RKO (cell line): ENCODE measurements at regions not wholly inside any gene's neighbourhood (a gene's known extent, or its start where the extent isn't known, plus 50 kb on each side); places are given as distances from the start of the nearest gene placed in this dataset.
A peak's percentile ranks its signal among the peaks of the same experiment; 100 is the strongest.

Experiments
- DNase-seq: peaks from one replicate; pipeline ENCODE4 v3.0.0-alpha.2; 2016; ENCODE audit warnings: low spot score

- no peak for DNase-seq
Observed at GRCh38 chr22:48941033-48941902, 886.4 kb downstream of the BRD1 start.

DNA sequence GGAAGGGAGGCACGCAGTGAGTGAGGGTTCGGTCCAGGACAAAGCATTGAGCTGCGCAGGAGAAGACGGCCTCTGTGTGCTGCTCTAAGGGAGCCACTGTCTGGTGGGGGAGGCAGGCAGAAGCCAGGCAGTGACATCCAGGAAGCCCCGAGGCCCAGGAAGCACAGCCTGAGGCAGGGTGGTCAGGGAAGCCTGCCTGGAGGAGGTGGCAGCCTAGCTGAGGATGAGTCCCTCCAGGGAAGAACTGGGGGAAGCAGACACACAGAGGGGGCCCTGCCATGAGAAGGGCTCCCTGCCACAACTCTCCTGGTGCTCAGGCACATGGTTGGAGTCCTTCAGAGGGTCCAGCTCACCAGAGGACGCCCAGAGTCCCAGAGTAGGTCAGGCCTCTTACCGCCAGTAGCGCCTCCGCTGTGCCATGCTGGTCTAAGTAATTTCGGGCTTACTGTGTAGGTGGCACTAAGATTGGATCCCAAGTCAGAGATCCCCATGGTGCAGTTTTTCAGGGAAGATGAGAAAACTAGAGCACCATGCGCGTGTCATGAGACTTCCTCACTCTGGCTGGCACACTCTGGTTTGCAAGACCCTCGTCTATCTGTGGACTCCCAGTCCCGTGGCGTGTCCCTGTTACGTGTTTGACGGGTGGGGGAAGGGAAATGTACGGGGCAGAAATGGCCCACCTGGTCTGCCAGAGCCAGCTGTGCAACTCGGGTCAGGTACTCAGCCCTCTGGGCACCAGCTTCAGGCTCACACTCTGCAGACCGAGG, 887.2 kb downstream of the BRD1 start:
- no peak for DNase-seq

DNA sequence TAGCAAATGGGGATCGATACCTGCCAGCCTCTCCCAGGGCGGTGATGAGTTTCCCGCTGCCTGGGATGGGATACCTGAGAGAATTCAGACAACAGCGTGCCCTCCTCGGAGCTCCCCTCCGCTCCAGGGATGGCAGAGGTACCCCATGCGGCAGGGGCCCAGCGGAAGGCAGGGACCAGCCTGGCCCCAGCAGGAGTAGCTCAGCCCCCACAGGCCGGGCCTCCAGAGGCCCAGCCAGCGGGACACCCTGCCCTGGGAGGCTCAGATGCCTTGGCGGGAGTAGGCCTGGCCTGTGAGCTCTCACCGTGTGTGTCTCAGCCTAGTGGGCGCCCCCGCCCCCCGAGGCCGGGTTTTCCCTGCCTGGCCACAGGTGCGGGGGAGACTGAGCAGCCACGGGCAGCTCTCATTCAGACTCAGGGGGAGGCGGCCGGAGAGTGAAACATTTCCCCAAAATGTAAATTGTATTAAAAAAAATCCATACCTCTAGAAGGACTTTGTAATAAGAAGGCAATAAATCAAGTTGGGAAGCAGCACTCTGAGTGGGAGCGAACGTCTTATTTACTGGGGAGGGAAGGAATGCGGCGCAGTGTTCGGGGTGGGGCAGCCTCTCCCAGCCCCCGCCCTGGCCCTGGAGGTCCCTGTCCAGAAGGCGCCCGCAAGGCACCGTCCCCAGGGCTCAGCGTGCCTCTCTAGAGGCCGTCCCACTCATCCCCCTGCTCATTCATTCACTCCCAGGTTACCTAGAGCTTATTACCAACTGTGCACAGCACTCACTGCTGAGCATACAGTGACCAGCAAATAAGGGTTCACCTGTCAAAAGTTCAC, 888.0 kb downstream of the BRD1 start:
- no peak for DNase-seq

- DNase-seq = no peak
Observed at GRCh38 chr22:48938741-48939140, 888.9 kb downstream of the BRD1 start.

DNA sequence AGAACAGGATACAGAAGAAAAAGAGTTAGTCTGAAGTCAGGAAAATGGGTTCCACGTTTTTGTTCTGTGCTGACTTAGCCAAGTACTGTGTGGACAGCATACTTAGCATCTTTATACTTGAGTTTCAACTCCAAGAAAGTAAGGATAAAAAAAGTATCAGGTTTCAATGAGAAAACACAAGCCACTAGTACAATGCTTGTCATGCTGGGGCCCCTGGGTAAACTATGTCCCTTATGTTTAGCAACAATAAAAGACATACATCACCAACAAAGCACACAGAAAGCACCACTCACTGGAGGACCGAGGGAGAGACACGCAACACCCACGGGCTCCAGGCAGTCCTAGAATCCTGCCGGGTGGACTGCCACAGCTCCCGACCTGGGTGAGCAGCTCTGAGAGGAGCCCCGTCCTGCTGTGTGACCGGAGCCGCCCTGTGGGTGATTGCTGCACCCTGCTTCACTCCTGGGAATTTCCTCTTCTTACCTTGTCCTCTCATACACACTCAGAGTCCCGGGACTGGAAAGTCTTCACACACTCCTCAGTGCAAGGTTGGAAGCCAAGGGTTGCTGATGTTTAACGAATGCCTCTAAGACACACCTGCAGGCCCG, 890.5 kb downstream of the BRD1 start:
- DNase-seq = no peak

- no peak for DNase-seq
Observed at GRCh38 chr22:48936391-48936790, 891.3 kb downstream of the BRD1 start.

GRCh38 chr22:48934446-48934845, 893.2 kb downstream of the BRD1 start:
- DNase-seq = peak; percentile 7

DNA sequence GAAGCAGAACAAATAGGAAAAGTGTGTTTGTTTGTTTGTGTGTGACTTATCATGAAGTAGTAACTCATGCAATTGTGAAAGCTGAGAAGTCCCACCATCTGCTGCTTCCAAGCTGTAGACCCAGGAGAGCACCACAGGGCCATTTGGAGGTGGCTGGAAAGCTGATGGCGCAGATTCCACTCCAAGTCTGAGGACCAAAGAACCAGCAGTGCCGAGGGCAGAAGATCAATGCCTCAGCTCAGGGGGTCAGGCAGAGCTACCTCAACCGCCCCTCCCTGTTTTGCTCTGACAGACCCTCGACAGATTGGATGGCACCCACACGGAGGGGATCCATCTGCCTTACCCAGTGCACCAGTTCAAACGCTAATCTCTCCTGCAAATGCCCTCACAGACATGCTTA, 896.2 kb downstream of the BRD1 start:
- DNase-seq = no peak

- DNase-seq = no peak
Observed at GRCh38 chr22:48929276-48929790, 898.3 kb downstream of the BRD1 start.

DNA sequence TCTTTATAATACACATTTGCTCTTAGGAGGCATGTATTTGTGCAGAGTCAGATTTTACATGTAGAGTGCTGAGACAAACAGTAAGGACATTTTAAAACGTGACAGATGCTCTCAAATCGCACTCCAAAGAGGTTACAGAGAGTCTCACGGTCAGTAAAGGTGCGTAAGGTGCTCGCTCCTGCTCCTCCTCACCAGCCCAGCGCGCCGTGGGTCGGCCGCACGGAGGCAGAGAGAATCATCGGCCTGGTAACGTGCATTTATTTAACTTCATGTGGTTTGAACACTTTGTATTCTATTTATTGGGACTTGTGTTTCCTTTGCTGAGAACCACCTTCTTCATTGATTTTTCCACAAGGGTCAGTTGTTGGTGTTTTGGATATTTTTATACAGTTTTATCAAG, 900.1 kb downstream of the BRD1 start:
- no peak for DNase-seq

DNA sequence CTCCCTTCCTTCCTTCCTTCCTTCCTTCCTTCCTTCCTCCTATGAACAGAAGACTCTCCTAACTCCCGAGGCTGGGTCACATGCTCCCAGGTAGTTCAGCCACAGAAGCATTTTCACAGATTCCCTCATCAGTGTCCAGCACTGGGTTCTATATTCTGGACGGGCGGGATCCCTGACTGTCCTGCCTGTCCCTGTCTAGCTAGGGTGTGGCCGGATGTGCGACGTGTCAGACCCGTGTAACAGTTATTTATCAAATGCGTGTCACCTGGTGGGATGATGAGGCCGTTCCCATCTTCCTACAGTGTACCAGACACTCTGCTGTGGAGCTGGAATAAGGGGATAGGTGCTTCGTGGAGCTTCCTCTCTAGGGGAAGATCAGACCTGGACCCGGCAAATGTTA, 901.0 kb downstream of the BRD1 start:
- no peak for DNase-seq

- no peak for DNase-seq
Observed at GRCh38 chr22:48926136-48926535, 901.5 kb downstream of the BRD1 start.

- DNase-seq = peak; percentile 10
Observed at GRCh38 chr22:48925450-48925849, 902.2 kb downstream of the BRD1 start.

- no peak for DNase-seq
Observed at GRCh38 chr22:48923996-48924395, 903.7 kb downstream of the BRD1 start.

GRCh38 chr22:48923165-48923865, 904.4 kb downstream of the BRD1 start:
- no peak for DNase-seq

DNA sequence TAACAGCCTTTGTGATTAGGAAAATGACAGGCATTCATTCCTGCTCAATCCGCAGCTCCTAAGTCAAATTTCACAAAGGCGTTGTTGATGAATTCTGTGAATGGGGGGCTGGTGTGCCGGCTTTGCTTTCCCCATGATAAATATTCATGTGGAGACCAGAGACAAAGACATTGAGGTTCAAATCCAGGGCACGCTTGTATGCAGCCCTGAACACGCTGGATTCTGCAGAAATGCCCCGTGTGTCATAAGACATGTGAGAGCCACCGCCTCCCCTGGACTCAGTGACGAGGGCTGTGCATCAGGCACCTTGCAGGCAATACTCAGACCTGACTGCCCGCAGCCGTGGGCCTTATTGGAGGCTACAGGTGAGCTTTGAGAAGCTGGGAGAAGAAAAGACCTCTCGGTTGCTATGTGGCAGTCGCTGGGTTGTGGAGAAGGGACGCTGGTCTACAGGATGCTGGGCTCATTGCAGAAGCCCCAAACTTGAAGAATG, 906.2 kb downstream of the BRD1 start:
- no peak for DNase-seq

DNA sequence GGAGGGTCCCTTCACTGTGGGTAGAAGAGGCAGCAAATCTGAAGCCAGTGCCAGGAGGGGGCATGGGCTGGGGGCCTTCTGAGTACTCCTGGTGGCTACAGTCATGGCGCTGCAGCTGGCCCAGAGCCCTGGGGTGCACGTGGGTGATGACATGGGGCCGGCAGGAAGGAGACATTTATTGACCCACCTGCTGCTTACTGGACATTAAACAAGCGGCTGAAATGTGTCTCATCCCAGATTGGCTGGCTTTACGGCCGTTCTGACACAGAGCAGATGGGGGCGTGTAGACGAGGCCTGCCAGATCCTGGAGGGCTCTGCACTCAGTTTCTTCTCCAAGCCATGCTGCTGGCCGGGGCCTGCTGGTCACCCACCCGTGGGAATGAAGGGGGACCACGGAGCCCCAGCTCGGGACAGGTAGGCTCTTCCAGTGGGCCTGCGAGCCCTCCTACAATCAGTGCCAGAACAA, 906.9 kb downstream of the BRD1 start:
- peak; percentile 7 for DNase-seq

- DNase-seq = no peak
Observed at GRCh38 chr22:48919851-48920589, 907.7 kb downstream of the BRD1 start.

DNA sequence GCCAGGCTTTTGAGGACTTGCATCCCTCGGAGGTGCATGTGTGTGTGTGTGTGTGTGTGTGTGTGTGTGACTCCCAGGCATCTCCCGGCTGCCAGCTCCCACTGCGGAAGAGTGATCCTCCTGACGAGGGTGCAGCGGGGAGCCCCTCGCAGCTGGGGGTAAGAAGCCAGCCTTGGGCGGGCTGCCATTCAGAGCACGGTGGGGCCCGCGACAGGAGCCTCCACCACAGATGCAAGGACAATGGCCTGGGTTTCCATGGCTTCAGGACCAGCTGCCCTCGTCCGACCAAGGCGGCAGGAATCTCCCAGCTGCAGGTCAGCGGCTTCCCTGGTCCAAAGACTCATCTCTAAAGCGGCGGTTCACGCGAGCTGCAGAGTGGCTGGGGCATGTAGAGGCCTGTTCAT, 908.5 kb downstream of the BRD1 start:
- no peak for DNase-seq

- DNase-seq = no peak
Observed at GRCh38 chr22:48918585-48919186, 909.0 kb downstream of the BRD1 start.
